GM18909 (cell line): ENCODE measurements at regions not wholly inside any gene's neighbourhood (a gene's known extent, or its start where the extent isn't known, plus 50 kb on each side); places are given as distances from the start of the nearest gene placed in this dataset.

Experiments
- ATAC-seq: cut with Tn5 transposase; IDR thresholded peaks from one replicate; pipeline ENCODE4 v1.9.1; 2021; ENCODE audit warnings: mild to moderate bottlenecking; ENCODE audit not compliant: unreplicated experiment, poor library complexity

GRCh38 chr10:2873769-2874168 lies 193.6 kb upstream of the PFKP start:
- no peak for ATAC-seq

GRCh38 chr10:2871673-2872219 lies 195.6 kb upstream of the PFKP start:
- no peak for ATAC-seq

DNA sequence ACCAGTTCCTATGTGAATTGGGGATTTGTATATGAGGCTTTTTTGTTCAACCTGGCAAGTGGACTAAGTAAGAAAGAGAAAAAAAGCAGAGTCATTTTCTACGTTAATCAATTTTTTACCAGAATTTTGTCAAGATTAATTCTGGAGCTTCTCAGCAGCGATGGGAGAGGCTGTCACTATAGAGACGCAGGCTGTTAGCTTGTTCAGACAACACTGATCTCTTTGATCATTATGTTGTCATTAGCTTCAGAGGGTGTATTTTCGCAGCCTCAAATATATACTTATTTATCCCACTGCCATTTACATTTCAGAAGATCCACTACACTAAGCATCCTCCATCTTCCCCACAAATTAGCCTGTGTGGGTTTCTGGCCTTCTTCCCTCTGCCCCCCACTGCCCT lies 196.7 kb upstream of the PFKP start:
- no peak for ATAC-seq

DNA sequence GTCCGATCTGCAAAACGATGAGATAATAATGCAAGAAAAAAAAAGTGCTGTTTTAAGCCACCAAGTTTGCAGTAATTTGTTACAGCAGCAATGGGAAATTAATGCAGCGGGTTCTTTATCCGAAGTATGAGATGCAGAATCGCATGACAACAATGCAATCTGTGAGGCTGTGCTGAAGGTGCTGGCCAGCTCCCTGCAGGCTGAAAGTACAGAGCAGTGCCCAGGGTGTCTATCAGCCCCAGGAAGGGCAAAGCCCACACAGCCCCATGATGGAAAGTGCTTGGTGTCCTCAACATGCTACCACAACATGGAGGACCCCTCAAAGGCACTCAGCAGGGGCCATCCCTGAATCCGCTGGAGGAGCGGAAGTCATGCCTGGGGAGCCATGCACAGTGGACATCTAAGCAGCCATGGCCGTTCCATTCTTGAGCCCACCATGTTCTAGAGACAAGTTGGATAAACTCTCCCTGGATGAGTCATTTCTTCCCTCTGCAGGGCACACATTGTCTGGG lies 199.5 kb upstream of the PFKP start:
- no peak for ATAC-seq

DNA sequence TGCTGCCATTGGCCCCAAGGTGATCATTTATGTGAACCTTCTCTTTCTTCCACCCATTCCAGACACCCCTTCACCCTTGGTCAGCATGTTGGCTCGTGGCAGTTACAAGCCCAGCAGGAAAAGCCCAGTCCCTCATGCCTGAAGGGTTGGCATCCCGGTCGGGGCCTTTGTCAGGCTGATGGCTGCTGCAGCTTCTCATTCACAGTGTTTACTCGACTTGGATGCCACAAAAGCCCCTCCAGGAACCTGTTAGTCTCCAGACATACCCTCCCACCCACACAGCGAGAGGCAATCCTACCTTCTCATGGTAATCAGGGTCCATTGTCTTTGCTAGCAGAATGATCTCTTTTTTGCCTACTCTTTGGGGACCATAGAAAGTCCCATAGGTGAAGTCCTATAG lies 200.8 kb upstream of the PFKP start:
- ATAC-seq: no peak

- no peak for ATAC-seq
These were observed 205.6 kb upstream of the PFKP start for GRCh38 chr10:2861632-2862210.

GRCh38 chr10:2858452-2858851 lies 208.9 kb upstream of the PFKP start:
- ATAC-seq: no peak

- ATAC-seq: no peak
These were observed 210.8 kb upstream of the PFKP start for GRCh38 chr10:2856598-2856997.

- ATAC-seq: no peak
These were observed 214.6 kb upstream of the PFKP start for GRCh38 chr10:2852574-2853323.

DNA sequence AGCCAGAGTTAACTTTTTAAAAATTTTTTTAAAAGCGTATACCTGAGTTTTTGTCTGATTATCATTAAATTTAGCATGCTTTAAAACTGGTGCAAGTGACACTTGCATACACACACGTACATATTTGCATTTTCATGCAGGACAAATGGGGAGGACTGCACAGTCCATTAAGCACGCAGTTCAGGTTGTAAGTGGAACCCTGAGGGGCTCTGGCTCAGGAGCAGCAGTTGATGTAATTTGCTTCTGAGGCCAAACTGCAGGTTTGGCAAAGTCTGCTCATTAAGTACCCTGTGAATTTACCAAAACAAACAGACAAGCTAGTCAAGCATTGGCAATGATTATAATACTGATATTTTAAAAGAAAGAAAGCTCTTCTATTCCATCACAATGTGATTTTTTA lies 215.8 kb upstream of the PFKP start:
- no peak for ATAC-seq

- ATAC-seq: no peak
These were observed 217.1 kb upstream of the PFKP start for GRCh38 chr10:2850202-2850601.

- ATAC-seq: no peak
These were observed 222.4 kb upstream of the PFKP start for GRCh38 chr10:2844925-2845324.

DNA sequence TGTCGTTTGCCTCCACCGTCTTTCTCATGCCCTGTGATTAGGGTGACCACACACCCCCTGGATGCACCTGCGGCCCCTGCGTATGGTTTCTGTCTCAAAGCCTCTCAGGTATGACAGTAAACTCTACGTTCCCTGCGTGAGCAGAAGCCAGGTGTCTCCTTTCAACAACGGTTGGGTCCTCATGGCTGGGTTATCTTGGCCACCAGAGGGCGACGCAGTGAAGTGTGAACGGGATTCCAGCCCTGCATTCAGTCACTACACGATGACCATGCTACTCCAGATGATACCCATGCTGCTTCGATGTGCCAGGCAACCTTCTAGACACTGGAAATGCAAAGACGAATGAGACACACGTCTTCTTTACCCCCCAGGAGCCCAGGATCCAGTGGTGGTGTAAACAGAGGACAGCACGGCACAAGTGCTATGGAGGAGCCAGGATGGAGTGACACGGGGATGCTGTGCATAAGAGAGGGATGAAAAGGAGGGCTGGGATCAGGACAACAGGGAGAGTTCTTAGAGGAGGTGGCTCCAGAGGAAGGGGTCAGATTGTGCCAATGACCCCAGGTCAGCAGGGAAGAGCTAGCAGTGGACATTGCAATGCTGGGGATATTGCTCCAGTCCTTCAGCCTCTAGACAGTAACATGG lies 228.1 kb upstream of the PFKP start:
- no peak for ATAC-seq

DNA sequence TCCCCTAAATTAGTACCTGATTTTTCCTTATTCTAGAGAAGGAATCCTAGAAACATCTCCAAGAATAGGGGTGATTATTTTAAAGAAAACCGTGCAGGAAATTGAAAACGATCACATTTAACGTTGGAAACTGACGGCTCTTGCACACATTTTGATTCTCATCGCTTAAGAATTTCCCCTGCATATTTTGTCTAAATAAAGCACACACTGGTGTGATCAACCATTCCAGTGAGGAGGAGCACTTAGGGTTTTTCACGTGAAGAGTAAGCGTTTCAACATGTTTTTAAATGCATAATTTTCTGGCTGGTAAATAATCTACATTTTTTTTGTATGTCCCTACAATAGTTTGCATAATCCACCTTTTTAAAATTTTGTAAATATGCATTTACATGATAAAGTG lies 229.7 kb upstream of the PFKP start:
- ATAC-seq: no peak

- no peak for ATAC-seq
These were observed 230.3 kb upstream of the PFKP start for GRCh38 chr10:2836921-2837662.

- ATAC-seq: no peak
These were observed 233.1 kb upstream of the PFKP start for GRCh38 chr10:2834214-2834613.

- no peak for ATAC-seq
These were observed 235.8 kb upstream of the PFKP start for GRCh38 chr10:2831509-2831908.

DNA sequence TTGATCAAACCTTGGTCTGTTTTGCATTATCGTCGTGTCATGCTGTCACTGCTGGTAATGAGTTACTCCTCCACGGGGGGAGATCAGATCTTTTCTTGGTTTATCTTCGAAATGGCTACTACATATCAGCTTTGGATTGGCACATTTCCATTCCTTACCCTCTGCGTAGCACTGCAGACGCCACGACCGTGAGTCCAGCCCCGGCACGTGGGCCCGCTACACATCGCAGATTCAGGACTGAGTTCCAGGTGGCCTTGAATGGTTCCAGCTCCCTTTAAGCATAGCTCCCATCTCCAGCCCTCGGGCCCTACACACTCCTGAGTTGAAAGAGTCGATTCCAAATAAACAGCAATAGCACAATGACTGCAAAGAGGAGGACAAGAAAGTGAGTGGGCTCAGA lies 238.6 kb upstream of the PFKP start:
- no peak for ATAC-seq

DNA sequence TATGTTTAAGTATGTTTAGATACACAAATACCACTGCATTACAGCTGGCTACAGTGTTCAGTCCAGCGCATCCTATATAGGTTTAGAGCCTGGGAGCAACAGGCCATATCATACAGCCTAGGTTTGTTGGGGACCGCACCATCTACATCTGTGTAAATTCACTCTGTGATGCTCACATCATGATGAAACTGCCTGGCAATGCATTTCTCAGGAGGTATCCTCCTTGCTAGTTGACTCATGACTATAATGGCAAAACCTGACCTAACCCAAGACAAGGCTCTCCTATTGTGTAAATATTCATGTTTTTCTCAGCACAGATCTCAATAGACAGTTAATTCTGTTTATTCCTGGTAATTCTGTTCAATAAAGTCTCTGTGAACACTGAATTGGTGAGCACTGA lies 240.7 kb upstream of the PFKP start:
- no peak for ATAC-seq

DNA sequence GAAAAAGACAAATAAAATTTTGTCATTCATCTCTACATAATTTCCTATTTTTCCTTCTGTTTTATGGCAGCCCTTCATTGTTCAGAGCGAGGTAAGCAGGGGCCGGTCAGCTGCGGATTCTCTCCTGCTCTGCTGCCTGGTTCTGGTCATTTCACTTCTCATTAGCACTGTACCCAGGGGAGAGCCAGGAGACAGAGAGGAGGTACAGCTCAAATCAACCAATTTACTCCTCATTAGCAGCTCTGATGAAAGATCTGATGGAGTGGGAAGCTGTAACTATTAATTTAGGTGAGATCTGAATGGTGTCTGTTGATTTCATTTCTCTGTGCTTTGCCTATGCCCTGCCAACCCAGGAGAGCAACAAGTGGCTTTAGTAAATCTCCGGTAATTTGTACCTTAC lies 241.5 kb upstream of the PFKP start:
- ATAC-seq: no peak
